Progenitor cell of endocrine pancreas (in vitro differentiated cells): ENCODE measurements at regions not wholly inside any gene's neighbourhood (a gene's known extent, or its start where the extent isn't known, plus 50 kb on each side); places are given as distances from the start of the nearest gene placed in this dataset.

ENCODE experiments used
- DNase-seq: peaks from one replicate; pipeline ENCODE4 v3.0.0; 2021; ENCODE audit warnings: low spot score; ENCODE audit not compliant: unreplicated experiment
- H3K27ac Mint-ChIP-seq: 2 replicates; pipeline ENCODE4 v1.8.0; 2021; ENCODE audit warnings: mild to moderate bottlenecking, moderate library complexity, mixed read lengths
- H3K27me3 Mint-ChIP-seq: 2 replicates; pipeline ENCODE4 v1.8.0; 2021; ENCODE audit warnings: mixed read lengths
- H3K36me3 Mint-ChIP-seq: 2 replicates; pipeline ENCODE4 v1.8.0; 2022; ENCODE audit warnings: mixed read lengths; ENCODE audit not compliant: insufficient read depth
- H3K4me1 Mint-ChIP-seq: 2 replicates; pipeline ENCODE4 v1.8.0; 2021; ENCODE audit warnings: low read depth, mixed read lengths
- H3K4me3 Mint-ChIP-seq: 2 replicates; pipeline ENCODE4 v1.8.0; 2021; ENCODE audit warnings: low read depth, mild to moderate bottlenecking, moderate library complexity, mixed read lengths
- H3K9me3 Mint-ChIP-seq: 2 replicates; pipeline ENCODE4 v1.8.0; 2021; ENCODE audit warnings: low read depth, mixed read lengths
- TF ChIP-seq, protein P1 (sequence below): fragments of 200-600 bp; sonication (generic); IDR thresholded peaks from one replicate; pipeline ENCODE4 v1.5.0; 2021; ENCODE audit warnings: antibody characterized with exemption, mild to moderate bottlenecking; ENCODE audit not compliant: unreplicated experiment

DNA sequence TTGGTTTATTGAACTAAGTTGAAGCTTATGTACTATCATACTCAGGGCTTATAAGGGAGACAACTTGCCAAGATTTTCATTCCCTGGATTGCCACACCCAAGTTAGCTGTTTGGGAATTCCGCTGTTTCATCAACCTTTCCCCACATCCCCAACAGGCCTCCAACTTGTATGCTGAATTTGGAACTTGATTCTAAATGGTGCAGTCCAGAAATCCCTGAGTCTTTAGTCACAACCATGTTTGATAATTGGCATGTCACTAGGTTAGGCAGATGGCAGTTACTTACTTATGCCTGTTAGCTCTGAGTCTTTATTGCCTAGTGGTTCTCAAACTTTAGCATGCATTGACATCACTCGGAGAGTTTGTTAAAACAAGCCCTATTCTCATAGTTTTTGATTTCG lies 135.4 kb upstream of the PRPS1L1 start:
- Mint-ChIP-seq H3K27me3 (no peaks in the 10 kb centered on the region), H3K9me3 (no peaks in the 10 kb centered on the region), H3K36me3 (no peaks in the 10 kb centered on the region), H3K27ac (no peak overlapping the region), H3K4me1 (no peaks in the 10 kb centered on the region), H3K4me3 (no peak overlapping the region)
- TF ChIP-seq, protein P1, sequence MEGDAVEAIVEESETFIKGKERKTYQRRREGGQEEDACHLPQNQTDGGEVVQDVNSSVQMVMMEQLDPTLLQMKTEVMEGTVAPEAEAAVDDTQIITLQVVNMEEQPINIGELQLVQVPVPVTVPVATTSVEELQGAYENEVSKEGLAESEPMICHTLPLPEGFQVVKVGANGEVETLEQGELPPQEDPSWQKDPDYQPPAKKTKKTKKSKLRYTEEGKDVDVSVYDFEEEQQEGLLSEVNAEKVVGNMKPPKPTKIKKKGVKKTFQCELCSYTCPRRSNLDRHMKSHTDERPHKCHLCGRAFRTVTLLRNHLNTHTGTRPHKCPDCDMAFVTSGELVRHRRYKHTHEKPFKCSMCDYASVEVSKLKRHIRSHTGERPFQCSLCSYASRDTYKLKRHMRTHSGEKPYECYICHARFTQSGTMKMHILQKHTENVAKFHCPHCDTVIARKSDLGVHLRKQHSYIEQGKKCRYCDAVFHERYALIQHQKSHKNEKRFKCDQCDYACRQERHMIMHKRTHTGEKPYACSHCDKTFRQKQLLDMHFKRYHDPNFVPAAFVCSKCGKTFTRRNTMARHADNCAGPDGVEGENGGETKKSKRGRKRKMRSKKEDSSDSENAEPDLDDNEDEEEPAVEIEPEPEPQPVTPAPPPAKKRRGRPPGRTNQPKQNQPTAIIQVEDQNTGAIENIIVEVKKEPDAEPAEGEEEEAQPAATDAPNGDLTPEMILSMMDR = no peak
- no peak for DNase-seq

GRCh38 chr7:18165166-18165565 lies 137.5 kb upstream of the PRPS1L1 start:
- DNase-seq = no peak
- peaks cover 3% of the 10 kb centered on the region for H3K9me3 Mint-ChIP-seq
- H3K27me3 Mint-ChIP-seq = no peaks in the 10 kb centered on the region
- H3K36me3 Mint-ChIP-seq = peaks cover 2% of the 10 kb centered on the region
- TF ChIP-seq, protein P1 = no peak
- H3K4me3 Mint-ChIP-seq = no peak overlapping the region
- H3K4me1 Mint-ChIP-seq = no peaks in the 10 kb centered on the region
- H3K27ac Mint-ChIP-seq = no peak overlapping the region

- peaks cover 4% of the 10 kb centered on the region for H3K9me3 Mint-ChIP-seq
- no peak overlapping the region for H3K27ac Mint-ChIP-seq
- TF ChIP-seq, protein P1 = no peak
- no peaks in the 10 kb centered on the region for H3K4me1 Mint-ChIP-seq
- H3K36me3 Mint-ChIP-seq = peaks cover 2% of the 10 kb centered on the region
- no peaks in the 10 kb centered on the region for H3K27me3 Mint-ChIP-seq
- DNase-seq = no peak
- no peak overlapping the region for H3K4me3 Mint-ChIP-seq
Observed at GRCh38 chr7:18166002-18166401, 138.4 kb upstream of the PRPS1L1 start.

DNA sequence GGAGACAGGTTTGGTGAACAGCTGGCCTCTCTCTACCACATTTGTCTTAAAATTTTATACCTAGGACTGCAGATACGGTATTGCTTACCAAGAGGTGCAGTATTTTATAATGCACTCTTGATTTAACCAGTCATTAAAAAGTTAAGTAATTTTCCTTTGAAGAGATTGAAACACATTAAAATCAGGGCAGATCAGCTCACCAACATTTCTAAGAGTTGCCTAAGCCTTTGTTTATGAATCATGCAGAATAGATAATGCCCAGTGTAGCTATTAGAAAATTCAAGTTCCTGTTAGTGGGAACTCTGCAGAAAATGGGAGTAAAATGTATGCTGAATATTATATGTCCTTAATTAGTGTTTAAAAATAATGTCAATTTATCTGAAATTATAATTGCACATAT lies 140.2 kb upstream of the PRPS1L1 start:
- Mint-ChIP-seq H3K9me3 (peaks cover 11% of the 10 kb centered on the region), H3K36me3 (peaks cover 2% of the 10 kb centered on the region)

DNA sequence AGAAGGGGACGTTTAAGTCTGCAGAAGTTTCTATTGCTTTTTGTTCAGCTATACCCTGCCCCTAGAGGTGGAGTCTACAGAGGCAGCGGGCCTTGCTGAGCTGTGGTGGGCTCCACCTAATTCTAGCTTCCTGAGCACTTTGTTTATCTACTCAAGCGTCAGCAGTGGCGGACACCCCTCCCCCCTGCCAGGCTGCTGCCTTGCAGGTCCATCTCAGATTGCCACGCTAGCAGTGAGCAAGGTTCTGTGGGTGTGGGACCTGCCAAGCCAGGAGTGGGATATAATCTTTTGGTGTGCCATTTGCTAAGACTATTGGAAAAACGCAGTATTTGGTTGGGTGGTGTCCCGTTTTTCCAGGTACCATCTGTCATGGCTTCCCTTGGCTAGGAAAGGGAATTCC lies 147.3 kb upstream of the PRPS1L1 start:
- peaks cover 23% of the 10 kb centered on the region for H3K4me1 Mint-ChIP-seq

More for the DNA sequence above, 140.2 kb upstream of the PRPS1L1 start:
- TF ChIP-seq, protein P1 = no peak
- DNase-seq = no peak
- Mint-ChIP-seq H3K27ac (no peak overlapping the region), H3K27me3 (no peaks in the 10 kb centered on the region), H3K4me3 (no peak overlapping the region), H3K4me1 (peaks cover 8% of the 10 kb centered on the region)

More for the DNA sequence above, 147.3 kb upstream of the PRPS1L1 start:
- H3K36me3 Mint-ChIP-seq = peaks cover 1% of the 10 kb centered on the region
- no peak overlapping the region for H3K4me3 Mint-ChIP-seq
- TF ChIP-seq, protein P1 = no peak
- H3K27ac Mint-ChIP-seq = no peak overlapping the region
- no peaks in the 10 kb centered on the region for H3K27me3 Mint-ChIP-seq
- no peak for DNase-seq
- peaks cover 15% of the 10 kb centered on the region for H3K9me3 Mint-ChIP-seq
